ENCODE measurements at regions not wholly inside any gene's neighbourhood (a gene's known extent, or its start where the extent isn't known, plus 50 kb on each side); places are given as distances from the start of the nearest gene placed in this dataset.

DNA sequence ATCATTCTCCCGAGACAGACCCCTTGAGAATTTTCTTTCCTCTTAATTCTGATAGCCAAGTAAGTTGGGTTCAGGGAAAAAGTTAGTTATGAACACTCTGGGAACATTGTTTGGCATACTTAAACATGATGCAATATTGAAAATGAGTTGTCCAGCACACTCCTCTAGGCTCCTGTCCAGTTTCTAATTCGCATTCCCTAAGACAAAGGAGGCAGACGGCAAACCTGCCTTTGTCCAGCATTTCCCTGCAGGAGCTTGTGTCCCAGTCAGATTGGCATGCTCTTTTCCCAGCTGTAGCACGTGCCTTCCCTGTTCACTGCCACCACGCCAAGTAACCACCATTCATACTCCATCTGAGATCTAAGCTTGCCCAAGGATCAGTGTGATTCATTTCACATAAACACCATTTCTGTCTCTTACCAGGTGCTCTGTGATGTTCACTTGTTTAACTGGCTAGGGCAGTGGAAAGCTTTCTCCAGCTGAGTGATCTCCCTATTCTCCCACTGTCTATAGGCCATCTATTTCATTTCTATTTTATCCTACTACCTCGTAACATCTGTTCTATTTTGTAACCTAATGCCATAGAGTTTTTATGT is 150.0 kb upstream of the EPB41L3 start:
- H3K27me3 Mint-ChIP-seq (ENCODE audit: low read depth): peaks cover 10% of the 10 kb centered on the region
- H3K9me3 Mint-ChIP-seq (ENCODE audit: low read depth): peaks cover 14% of the 10 kb centered on the region
- no peak overlapping the region for H3K27ac Mint-ChIP-seq (ENCODE audit: unreplicated experiment)
- H3K36me3 Mint-ChIP-seq (ENCODE audit: low read depth): no peaks in the 10 kb centered on the region
- TF ChIP-seq, protein P1, sequence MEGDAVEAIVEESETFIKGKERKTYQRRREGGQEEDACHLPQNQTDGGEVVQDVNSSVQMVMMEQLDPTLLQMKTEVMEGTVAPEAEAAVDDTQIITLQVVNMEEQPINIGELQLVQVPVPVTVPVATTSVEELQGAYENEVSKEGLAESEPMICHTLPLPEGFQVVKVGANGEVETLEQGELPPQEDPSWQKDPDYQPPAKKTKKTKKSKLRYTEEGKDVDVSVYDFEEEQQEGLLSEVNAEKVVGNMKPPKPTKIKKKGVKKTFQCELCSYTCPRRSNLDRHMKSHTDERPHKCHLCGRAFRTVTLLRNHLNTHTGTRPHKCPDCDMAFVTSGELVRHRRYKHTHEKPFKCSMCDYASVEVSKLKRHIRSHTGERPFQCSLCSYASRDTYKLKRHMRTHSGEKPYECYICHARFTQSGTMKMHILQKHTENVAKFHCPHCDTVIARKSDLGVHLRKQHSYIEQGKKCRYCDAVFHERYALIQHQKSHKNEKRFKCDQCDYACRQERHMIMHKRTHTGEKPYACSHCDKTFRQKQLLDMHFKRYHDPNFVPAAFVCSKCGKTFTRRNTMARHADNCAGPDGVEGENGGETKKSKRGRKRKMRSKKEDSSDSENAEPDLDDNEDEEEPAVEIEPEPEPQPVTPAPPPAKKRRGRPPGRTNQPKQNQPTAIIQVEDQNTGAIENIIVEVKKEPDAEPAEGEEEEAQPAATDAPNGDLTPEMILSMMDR (IDR thresholded peaks at IDR 0.05): no peak
- H3K4me1 Mint-ChIP-seq (ENCODE audit: low read depth): no peaks in the 10 kb centered on the region
- no peak overlapping the region for H3K4me3 Mint-ChIP-seq (ENCODE audit: unreplicated experiment)
- no peak for DNase-seq (ENCODE audit: low spot score)

DNA sequence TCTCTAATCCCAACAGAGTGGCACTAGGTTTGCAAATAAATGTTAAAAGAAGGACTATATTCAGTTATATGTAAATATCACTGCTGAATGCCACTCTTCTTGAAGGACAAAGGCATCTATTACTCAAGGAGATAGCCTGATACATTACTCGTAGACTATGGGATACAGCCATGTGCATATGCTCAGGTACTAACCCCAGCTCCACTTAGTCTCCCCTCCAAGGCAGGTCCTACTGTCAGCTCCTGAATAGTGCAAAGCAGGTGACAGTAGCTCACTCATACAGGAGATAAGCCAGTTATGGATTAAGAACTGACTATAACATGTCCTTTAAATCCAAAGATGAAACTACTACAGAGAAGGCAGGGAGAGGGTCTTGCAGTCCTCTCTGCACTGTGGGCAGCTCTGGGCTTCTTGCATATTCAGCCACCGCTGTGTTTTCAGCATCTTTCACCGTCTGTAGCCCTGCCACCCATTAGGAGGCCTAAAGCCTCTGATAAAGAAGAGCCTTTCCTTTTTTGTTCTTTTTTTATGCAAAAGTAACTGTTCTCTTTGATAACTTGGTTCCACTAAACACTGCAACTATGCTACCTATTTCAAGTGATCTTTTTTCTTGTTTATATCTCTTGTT is 135.1 kb upstream of the EPB41L3 start:
- H3K4me1 Mint-ChIP-seq (ENCODE audit: low read depth): no peaks in the 10 kb centered on the region
- peaks cover 28% of the 10 kb centered on the region for H3K27me3 Mint-ChIP-seq (ENCODE audit: low read depth)
- no peaks in the 10 kb centered on the region for H3K36me3 Mint-ChIP-seq (ENCODE audit: low read depth)
- DNase-seq (ENCODE audit: low spot score): no peak
- TF ChIP-seq, protein P1 (IDR thresholded peaks at IDR 0.05): no peak
- no peak overlapping the region for H3K4me3 Mint-ChIP-seq (ENCODE audit: unreplicated experiment)
- no peak overlapping the region for H3K27ac Mint-ChIP-seq (ENCODE audit: unreplicated experiment)
- H3K9me3 Mint-ChIP-seq (ENCODE audit: low read depth): peaks cover 6% of the 10 kb centered on the region

DNA sequence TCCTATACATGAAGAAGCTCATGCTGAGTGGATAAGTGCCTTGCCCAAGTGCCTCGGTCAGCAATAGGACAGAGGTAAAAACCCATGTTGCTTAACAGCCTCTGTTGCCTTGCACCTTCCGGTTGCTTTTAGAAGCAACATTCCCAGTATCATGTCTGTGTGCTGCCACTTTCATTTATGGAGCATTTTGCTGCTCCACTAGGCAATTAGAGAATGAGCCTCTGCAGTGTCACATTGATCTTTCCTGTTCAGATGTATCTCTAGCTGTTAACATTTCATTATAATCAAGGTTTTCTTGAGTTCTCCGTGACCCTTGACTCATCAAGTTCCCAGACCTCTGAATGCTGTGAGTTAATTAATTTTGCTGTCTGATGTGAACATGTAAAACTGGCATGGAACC is 134.5 kb upstream of the EPB41L3 start:
- H3K27me3 Mint-ChIP-seq (ENCODE audit: low read depth): peaks cover 32% of the 10 kb centered on the region
- H3K4me3 Mint-ChIP-seq (ENCODE audit: unreplicated experiment): no peak overlapping the region
- H3K27ac Mint-ChIP-seq (ENCODE audit: unreplicated experiment): no peak overlapping the region
- no peak for DNase-seq (ENCODE audit: low spot score)
- no peaks in the 10 kb centered on the region for H3K4me1 Mint-ChIP-seq (ENCODE audit: low read depth)
- peaks cover 6% of the 10 kb centered on the region for H3K9me3 Mint-ChIP-seq (ENCODE audit: low read depth)
- no peaks in the 10 kb centered on the region for H3K36me3 Mint-ChIP-seq (ENCODE audit: low read depth)
- TF ChIP-seq, protein P1 (IDR thresholded peaks at IDR 0.05): no peak

DNA sequence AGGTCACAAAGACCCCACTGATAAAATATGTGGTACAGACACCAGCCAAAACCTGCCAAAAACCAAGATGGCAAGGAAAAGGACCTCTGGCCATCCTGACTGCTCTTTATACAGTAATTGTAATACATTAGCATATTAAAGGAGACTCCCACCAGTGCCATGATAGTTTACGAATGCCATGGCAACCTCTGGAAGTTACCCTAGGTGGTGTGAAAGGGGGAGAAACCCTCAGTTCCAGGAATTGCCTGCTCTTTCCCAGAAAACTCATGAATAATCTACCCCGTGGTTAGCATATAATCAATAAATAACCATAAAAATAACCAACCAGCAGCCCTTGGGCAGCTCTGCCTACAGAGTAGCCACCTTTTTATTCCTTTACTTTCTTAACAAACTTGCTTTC is 129.8 kb upstream of the EPB41L3 start:
- no peaks in the 10 kb centered on the region for H3K4me1 Mint-ChIP-seq (ENCODE audit: low read depth)
- H3K36me3 Mint-ChIP-seq (ENCODE audit: low read depth): no peaks in the 10 kb centered on the region
- TF ChIP-seq, protein P1 (IDR thresholded peaks at IDR 0.05): no peak
- no peak overlapping the region for H3K27ac Mint-ChIP-seq (ENCODE audit: unreplicated experiment)
- peaks cover 6% of the 10 kb centered on the region for H3K9me3 Mint-ChIP-seq (ENCODE audit: low read depth)
- no peak overlapping the region for H3K4me3 Mint-ChIP-seq (ENCODE audit: unreplicated experiment)
- peaks cover 29% of the 10 kb centered on the region for H3K27me3 Mint-ChIP-seq (ENCODE audit: low read depth)
- no peak for DNase-seq (ENCODE audit: low spot score)

DNA sequence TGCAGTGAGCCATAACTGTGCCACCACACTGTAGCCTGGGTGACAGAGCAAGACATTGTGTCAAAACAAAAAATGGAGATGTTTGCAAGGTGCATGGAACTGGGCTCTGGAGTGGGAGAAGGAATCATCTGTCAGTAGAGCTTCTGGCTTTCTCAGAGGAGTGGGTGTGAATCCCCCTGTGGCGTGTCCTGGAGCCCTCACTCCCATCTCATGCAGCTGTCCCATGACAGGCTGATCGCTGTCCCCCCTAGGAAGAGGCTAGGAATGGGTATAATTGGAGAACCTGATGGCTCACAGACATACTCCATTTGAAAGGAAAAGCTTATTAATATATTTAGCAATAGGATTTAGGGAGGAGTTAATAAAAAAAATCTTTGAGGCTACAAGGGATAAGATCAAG is 125.8 kb upstream of the EPB41L3 start:
- Mint-ChIP-seq H3K36me3 (ENCODE audit: low read depth) (no peaks in the 10 kb centered on the region), H3K9me3 (ENCODE audit: low read depth) (no peaks in the 10 kb centered on the region), H3K27me3 (ENCODE audit: low read depth) (peaks cover 23% of the 10 kb centered on the region), H3K4me3 (ENCODE audit: unreplicated experiment) (no peak overlapping the region), H3K27ac (ENCODE audit: unreplicated experiment) (no peak overlapping the region), H3K4me1 (ENCODE audit: low read depth) (no peaks in the 10 kb centered on the region)
- no peak for DNase-seq (ENCODE audit: low spot score)
- TF ChIP-seq, protein P1 (IDR thresholded peaks at IDR 0.05): no peak

All from chondrocyte (in vitro differentiated cells).